Ascending aorta (tissue), 2 donors: ENCODE measurements at regions not wholly inside any gene's neighbourhood (a gene's known extent, or its start where the extent isn't known, plus 50 kb on each side); places are given as distances from the start of the nearest gene placed in this dataset.
A peak's percentile ranks its signal among the peaks of the same experiment; 100 is the strongest.

Source experiments
- DNase-seq, 2 donors: peaks; one replicate each; pipeline ENCODE4 v3.0.0-alpha.2; 2019; ENCODE audit warnings: low spot score in 2 of 2
- H3K27ac ChIP-seq, 2 donors: fragments of 200-600 bp; sonication (generic); one replicate each; pipeline ENCODE4 v1.5.1; 2016 to 2017; ENCODE audit warnings: mild to moderate bottlenecking in 1 of 2
- H3K27me3 ChIP-seq: fragments of 200-600 bp; sonication (generic); one replicate; pipeline ENCODE4 v1.5.1; 2017
- H3K36me3 ChIP-seq, 2 donors: fragments of 200-600 bp; sonication (generic); one replicate each; pipeline ENCODE4 v1.5.1; 2016
- H3K4me1 ChIP-seq, 2 donors: fragments of 200-600 bp; sonication (generic); one replicate each; pipeline ENCODE4 v1.5.1; 2016 to 2017; ENCODE audit warnings: mild to moderate bottlenecking in 1 of 2
- H3K4me3 ChIP-seq, 2 donors: fragments of 200-600 bp; sonication (generic); one replicate each; pipeline ENCODE4 v1.5.1; 2016 to 2017; ENCODE audit warnings: mild to moderate bottlenecking in 1 of 2
- H3K9me3 ChIP-seq, 2 donors: fragments of 200-600 bp; sonication (generic); one replicate each; pipeline ENCODE4 v1.5.1; 2016
- intact Hi-C: fragments of 100-400 bp; cut with DNase I; formaldehyde crosslinking; loops from one replicate; pipeline ENCODE4 v1.15.1; 2023
- TF ChIP-seq, protein P1 (sequence below), 3 experiments: fragments of 200-600 bp in 2 of 3; fragments of 450-650 bp in 1 of 3; sonication (generic) in 2 of 3; IDR thresholded peaks; one replicate each; pipeline ENCODE4 v1.5.1; 2016 to 2019; ENCODE audit warnings: antibody characterized with exemption in 3 of 3, mild to moderate bottlenecking in 1 of 3, moderate library complexity in 1 of 3

DNA sequence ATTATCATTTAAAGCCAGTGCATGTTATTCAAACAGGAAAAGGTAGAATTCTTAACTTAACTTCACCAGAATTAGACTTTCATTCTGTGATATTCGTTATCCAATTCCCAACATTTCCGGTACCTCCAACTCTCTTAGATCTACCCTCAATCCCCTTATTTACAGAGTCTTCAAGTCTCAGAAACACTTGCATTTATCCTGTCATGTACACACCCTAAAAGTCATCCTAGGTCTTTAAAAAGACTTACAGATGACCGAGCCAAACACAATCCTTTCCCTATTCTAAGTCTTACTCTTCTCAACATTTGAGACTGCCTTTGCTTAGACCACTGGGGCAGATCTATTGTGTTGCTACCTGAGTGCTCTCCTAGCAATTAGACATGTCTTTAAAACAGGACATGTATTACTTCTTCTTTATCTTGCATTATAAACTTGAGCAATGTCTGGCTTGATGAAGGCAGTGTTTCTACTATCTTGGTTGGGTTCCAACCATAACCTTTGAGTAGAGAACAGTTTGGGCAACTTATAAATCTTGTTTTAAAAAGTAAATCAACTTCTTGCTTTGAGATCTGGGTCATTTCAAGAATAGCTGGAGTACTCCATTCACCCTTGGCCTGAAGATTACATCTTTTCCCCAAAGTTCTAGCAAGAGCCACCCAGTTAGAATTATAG lies 140.6 kb upstream of the PLEKHG7 start:
- TF ChIP-seq, protein P1, sequence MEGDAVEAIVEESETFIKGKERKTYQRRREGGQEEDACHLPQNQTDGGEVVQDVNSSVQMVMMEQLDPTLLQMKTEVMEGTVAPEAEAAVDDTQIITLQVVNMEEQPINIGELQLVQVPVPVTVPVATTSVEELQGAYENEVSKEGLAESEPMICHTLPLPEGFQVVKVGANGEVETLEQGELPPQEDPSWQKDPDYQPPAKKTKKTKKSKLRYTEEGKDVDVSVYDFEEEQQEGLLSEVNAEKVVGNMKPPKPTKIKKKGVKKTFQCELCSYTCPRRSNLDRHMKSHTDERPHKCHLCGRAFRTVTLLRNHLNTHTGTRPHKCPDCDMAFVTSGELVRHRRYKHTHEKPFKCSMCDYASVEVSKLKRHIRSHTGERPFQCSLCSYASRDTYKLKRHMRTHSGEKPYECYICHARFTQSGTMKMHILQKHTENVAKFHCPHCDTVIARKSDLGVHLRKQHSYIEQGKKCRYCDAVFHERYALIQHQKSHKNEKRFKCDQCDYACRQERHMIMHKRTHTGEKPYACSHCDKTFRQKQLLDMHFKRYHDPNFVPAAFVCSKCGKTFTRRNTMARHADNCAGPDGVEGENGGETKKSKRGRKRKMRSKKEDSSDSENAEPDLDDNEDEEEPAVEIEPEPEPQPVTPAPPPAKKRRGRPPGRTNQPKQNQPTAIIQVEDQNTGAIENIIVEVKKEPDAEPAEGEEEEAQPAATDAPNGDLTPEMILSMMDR (IDR thresholded peaks at IDR 0.05) = no peak
- intact Hi-C loops = loop anchor here (2.0 kb wide), 1 partner anchor 417 kb away; the partner anchor contains the start of gene BTG1

DNA sequence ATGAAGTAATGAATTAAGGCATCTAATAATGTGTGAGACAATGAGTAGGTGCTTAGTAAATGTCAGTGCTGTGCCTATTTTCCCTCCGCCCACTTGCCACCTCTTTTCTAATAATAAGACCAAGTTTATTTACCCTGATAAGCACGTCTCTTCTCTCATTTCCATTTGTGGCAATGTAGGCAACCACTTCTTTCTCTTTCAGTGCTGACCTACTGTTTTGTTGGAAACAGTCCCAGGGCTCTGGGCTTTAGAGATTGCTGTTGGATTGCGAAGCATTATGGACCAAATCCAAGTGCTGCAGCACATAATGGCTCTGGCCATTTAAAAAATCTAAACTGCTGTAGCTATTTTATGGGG lies 141.3 kb upstream of the PLEKHG7 start:
- peaks cover 11 to 21% of the 10 kb centered on the region in 2 donors for H3K4me1 ChIP-seq
- intact Hi-C loops = loop anchor here (2.0 kb wide), 1 partner anchor 55 kb away; no protein-coding TSS in a partner anchor
- H3K9me3 ChIP-seq = no peaks in the 10 kb centered on the region
- H3K4me3 ChIP-seq = peak overlapping the region in 1 of 2 donors; percentile 2
- H3K36me3 ChIP-seq = no peaks in the 10 kb centered on the region
- TF ChIP-seq, protein P1 (IDR thresholded peaks at IDR 0.05) = no peak
- peak; percentile 14 to 80 for DNase-seq
- H3K27me3 ChIP-seq = no peaks in the 10 kb centered on the region
- H3K27ac ChIP-seq = peak overlapping the region; percentile 27 to 52

More for the DNA sequence above, 140.6 kb upstream of the PLEKHG7 start:
- Histone ChIP-seq H3K4me1 (peaks cover 11 to 21% of the 10 kb centered on the region in 2 donors), H3K27ac (peak overlapping the region; percentile 51 to 63), H3K36me3 (no peaks in the 10 kb centered on the region), H3K9me3 (no peaks in the 10 kb centered on the region), H3K27me3 (no peaks in the 10 kb centered on the region), H3K4me3 (peak overlapping the region in 1 of 2 donors; percentile 2)
- no peak for DNase-seq

- H3K4me3 ChIP-seq = peak overlapping the region in 1 of 2 donors; percentile 2
- TF ChIP-seq, protein P1 (IDR thresholded peaks at IDR 0.05) = no peak
- peaks cover 11 to 21% of the 10 kb centered on the region in 2 donors for H3K4me1 ChIP-seq
- DNase-seq = no peak
- no peaks in the 10 kb centered on the region for H3K9me3 ChIP-seq
- no peaks in the 10 kb centered on the region for H3K36me3 ChIP-seq
- H3K27ac ChIP-seq = peak overlapping the region; percentile 27 to 52
- intact Hi-C loops = loop anchor here (2.0 kb wide), 1 partner anchor 54 kb away; no protein-coding TSS in a partner anchor
- H3K27me3 ChIP-seq = no peaks in the 10 kb centered on the region
Observed at GRCh38 chr12:92560713-92561542, 141.9 kb upstream of the PLEKHG7 start.

DNA sequence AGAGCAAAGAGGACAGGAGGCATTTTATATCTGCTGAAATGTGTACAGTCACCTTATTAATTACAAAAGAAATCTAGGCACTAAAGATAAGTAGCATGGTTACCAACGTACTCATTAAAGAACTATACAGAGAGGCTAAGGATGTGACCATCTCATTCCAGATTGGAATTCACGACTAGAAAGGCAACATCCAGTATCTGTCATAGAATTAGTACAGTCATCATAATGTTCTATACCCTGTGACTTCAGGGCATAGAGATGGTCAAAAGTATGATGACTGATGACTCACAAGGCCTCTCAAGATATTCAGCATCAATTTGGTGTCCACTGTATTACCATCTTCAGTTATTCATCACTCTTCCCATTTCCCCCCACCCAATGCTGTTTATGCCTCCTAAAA lies 144.0 kb upstream of the PLEKHG7 start:
- Histone ChIP-seq H3K9me3 (no peaks in the 10 kb centered on the region), H3K4me1 (peaks cover 11 to 21% of the 10 kb centered on the region in 2 donors), H3K4me3 (no peak overlapping the region), H3K27me3 (no peaks in the 10 kb centered on the region), H3K27ac (peak overlapping the region in 1 of 2 donors; percentile 35), H3K36me3 (no peaks in the 10 kb centered on the region)
- intact Hi-C loops = no loop called here
- DNase-seq = no peak
- TF ChIP-seq, protein P1 (IDR thresholded peaks at IDR 0.05) = no peak

GRCh38 chr12:92558215-92558773 lies 144.5 kb upstream of the PLEKHG7 start:
- H3K27ac ChIP-seq = peak overlapping the region; percentile 31 to 35
- H3K9me3 ChIP-seq = no peaks in the 10 kb centered on the region
- intact Hi-C loops = no loop called here
- peaks cover 11 to 22% of the 10 kb centered on the region in 2 donors for H3K4me1 ChIP-seq
- no peaks in the 10 kb centered on the region for H3K36me3 ChIP-seq
- H3K4me3 ChIP-seq = no peak overlapping the region
- TF ChIP-seq, protein P1 (IDR thresholded peaks at IDR 0.05) = no peak
- H3K27me3 ChIP-seq = no peaks in the 10 kb centered on the region
- DNase-seq = no peak
